ENCODE measurements at regions not wholly inside any gene's neighbourhood (a gene's known extent, or its start where the extent isn't known, plus 50 kb on each side); places are given as distances from the start of the nearest gene placed in this dataset.

- TF ChIP-seq POLR2A (IDR thresholded peaks at IDR 0.05; ENCODE audit: low read depth) (no peak), POLR2AphosphoS5 (IDR thresholded peaks at IDR 0.05) (no peak)
Measured at GRCh38 chr9:27668280-27668679, 95.0 kb upstream of the C9orf72 start.

Measured in esophagus muscularis mucosa (tissue), 2 donors.